ENCODE measurements at regions not wholly inside any gene's neighbourhood (a gene's known extent, or its start where the extent isn't known, plus 50 kb on each side); places are given as distances from the start of the nearest gene placed in this dataset.

- ATAC-seq (ENCODE audit: low FRiP score in 2 of 2) (peak in 1 of 2 donors; percentile 45), DNase-seq (no peak)
- Histone ChIP-seq H3K36me3 (no peaks in the 10 kb centered on the region), H3K27ac (no peak overlapping the region), H3K4me1 (no peaks in the 10 kb centered on the region), H3K9me3 (no peaks in the 10 kb centered on the region), H3K4me3 (no peak overlapping the region), H3K27me3 (no peaks in the 10 kb centered on the region)
- 67 to 77% methylated on average over 5 of the region's 5 CpGs for WGBS, 2 donors
- TF ChIP-seq POLR2A (IDR thresholded peaks at IDR 0.05) (no peak), EP300 (IDR thresholded peaks at IDR 0.05) (no peak), CTCF (IDR thresholded peaks at IDR 0.05) (no peak), POLR2AphosphoS5 (IDR thresholded peaks at IDR 0.05) (no peak)
Measured at GRCh38 chr2:217105733-217106649, 246.1 kb upstream of the TNP1 start.

- 91 to 92% methylated on average over 4 of the region's 4 CpGs for WGBS, 2 donors
- DNase-seq = no peak
- H3K4me3 ChIP-seq = no peak overlapping the region
- TF ChIP-seq CTCF (IDR thresholded peaks at IDR 0.05) (no peak), EP300 (IDR thresholded peaks at IDR 0.05) (no peak), POLR2A (IDR thresholded peaks at IDR 0.05) (no peak), POLR2AphosphoS5 (IDR thresholded peaks at IDR 0.05) (no peak)
- no peaks in the 10 kb centered on the region for H3K36me3 ChIP-seq
- H3K27ac ChIP-seq = no peak overlapping the region
- no peaks in the 10 kb centered on the region for H3K9me3 ChIP-seq
- no peaks in the 10 kb centered on the region for H3K4me1 ChIP-seq
- no peak for ATAC-seq (ENCODE audit: low FRiP score in 2 of 2)
- no peaks in the 10 kb centered on the region for H3K27me3 ChIP-seq
Measured at GRCh38 chr2:217103752-217104545, 244.1 kb upstream of the TNP1 start.

DNA sequence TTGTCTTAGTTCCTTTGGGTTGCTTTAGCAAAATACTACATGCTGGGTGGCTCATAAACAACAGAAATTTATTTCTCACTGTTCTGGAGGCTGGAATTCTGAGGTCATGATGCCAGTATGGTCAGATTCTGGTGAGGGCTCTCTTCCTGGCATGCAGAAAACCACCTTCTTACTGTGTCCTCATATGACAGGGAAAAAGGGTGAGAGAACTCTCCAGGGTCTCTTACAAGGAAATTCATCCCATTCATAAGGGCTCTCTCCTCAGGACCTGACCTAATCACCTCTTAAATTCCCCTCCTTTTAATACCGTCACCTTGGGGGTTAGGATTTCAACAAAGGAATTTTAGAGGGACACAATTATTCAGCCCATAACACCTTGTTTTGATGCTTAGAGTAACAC lies 243.1 kb upstream of the TNP1 start:
- H3K9me3 ChIP-seq = no peaks in the 10 kb centered on the region
- WGBS, 2 donors = 81 to 90% methylated on average over 1 of the region's 1 CpG
- no peak overlapping the region for H3K27ac ChIP-seq
- ATAC-seq (ENCODE audit: low FRiP score in 2 of 2) (no peak), DNase-seq (no peak)
- H3K4me1 ChIP-seq = no peaks in the 10 kb centered on the region
- H3K36me3 ChIP-seq = no peaks in the 10 kb centered on the region
- no peaks in the 10 kb centered on the region for H3K27me3 ChIP-seq
- TF ChIP-seq POLR2A (IDR thresholded peaks at IDR 0.05) = no peak
- no peak for TF ChIP-seq POLR2AphosphoS5 (IDR thresholded peaks at IDR 0.05)
- TF ChIP-seq CTCF (IDR thresholded peaks at IDR 0.05) = no peak
- TF ChIP-seq EP300 (IDR thresholded peaks at IDR 0.05) = no peak
- no peak overlapping the region for H3K4me3 ChIP-seq

DNA sequence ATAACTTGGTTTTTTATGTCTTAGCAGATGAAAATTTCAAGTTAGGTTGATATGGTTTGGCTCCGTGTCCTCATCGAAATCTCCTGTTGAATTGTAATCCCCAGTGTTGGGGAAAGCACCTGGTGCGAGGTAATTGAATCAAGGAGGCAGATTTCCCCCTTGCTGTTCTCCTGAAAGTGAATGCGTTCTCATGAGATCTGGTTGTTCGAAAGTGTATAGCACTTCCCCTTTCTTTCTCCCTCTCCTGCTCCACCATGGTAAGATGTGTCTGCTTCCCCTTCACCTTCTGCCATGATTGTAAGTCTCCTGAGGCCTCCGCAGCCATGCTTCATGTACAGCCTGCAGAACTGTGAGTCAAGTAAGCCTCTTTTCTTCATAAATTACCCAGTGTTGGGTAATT lies 242.1 kb upstream of the TNP1 start:
- no peak for DNase-seq
- WGBS, 2 donors = 91% methylated on average over 6 of the region's 6 CpGs

More for the DNA sequence above, 242.1 kb upstream of the TNP1 start:
- no peaks in the 10 kb centered on the region for H3K36me3 ChIP-seq
- no peaks in the 10 kb centered on the region for H3K27me3 ChIP-seq
- ATAC-seq (ENCODE audit: low FRiP score in 2 of 2) = no peak
- H3K4me1 ChIP-seq = no peaks in the 10 kb centered on the region
- no peaks in the 10 kb centered on the region for H3K9me3 ChIP-seq
- TF ChIP-seq EP300 (IDR thresholded peaks at IDR 0.05) = no peak
- TF ChIP-seq POLR2A (IDR thresholded peaks at IDR 0.05) = no peak
- no peak for TF ChIP-seq POLR2AphosphoS5 (IDR thresholded peaks at IDR 0.05)
- TF ChIP-seq CTCF (IDR thresholded peaks at IDR 0.05) = no peak
- no peak overlapping the region for H3K27ac ChIP-seq
- no peak overlapping the region for H3K4me3 ChIP-seq
